B cell (primary cell): ENCODE measurements at regions not wholly inside any gene's neighbourhood (a gene's known extent, or its start where the extent isn't known, plus 50 kb on each side); places are given as distances from the start of the nearest gene placed in this dataset.
"Not testable (repeated sequence)": the region's sequence is repeated elsewhere in the genome, so short reads cannot be mapped to it uniquely, and the experiment has no call there.

Experiments
- ATAC-seq: fragments of 200-7000 bp; cut with Tn5 transposase; one replicate; pipeline ENCODE4 v1.10.0; 2021; ENCODE audit warnings: low read depth, mild to moderate bottlenecking, moderate number of reproducible peaks, moderate library complexity
- CTCF ChIA-PET: fragments of 350-600 bp; sonication (Branson Sonifier 250); formaldehyde crosslinking; loops from one replicate; lab custom pipeline; 2021; ENCODE audit warnings: antibody characterized with exemption, inconsistent platforms; lab: Charles Lee
- POLR2A ChIA-PET: fragments of 350-600 bp; sonication (Branson Sonifier 250); formaldehyde crosslinking; loops from one replicate; lab custom pipeline; 2021; ENCODE audit warnings: antibody characterized with exemption; lab: Charles Lee
- DNase-seq: peaks from one replicate; pipeline ENCODE4 v3.0.0; 2013
- H2AFZ ChIP-seq: 2 replicates; pipeline ENCODE4 v1.6.1; 2012; ENCODE audit warnings: mild to moderate bottlenecking, low read depth, low read length; ENCODE audit not compliant: insufficient read depth, poor library complexity, severe bottlenecking
- H3K27ac ChIP-seq, 2 donors: 1 replicate in 1 of 2; 2 replicates in 1 of 2; pipeline ENCODE4 v1.5.1; 2012 to 2013; ENCODE audit warnings: low read length in 2 of 2, mild to moderate bottlenecking in 2 of 2, moderate library complexity in 1 of 2
- H3K27me3 ChIP-seq, 4 experiments: fragments of 200-600 bp in 1 of 4; sonication (generic) in 1 of 4; replicated peaks in 1 of 4; 1 replicate in 2 of 4; 2 replicates in 2 of 4; pipeline versions ENCODE4 v1.6.1 to v1.7.0; 2013 to 2016; ENCODE audit warnings: low read length in 3 of 4, mild to moderate bottlenecking in 2 of 4, mixed read lengths in 1 of 4, moderate library complexity in 1 of 4; ENCODE audit not compliant: insufficient read depth in 4 of 4, control insufficient read depth in 3 of 4; ENCODE audit errors: control extremely low read depth in 1 of 4
- H3K36me3 ChIP-seq, 2 experiments: replicated peaks in 1 of 2; 1 replicate in 1 of 2; 2 replicates in 1 of 2; pipeline versions ENCODE4 v1.6.1 to v1.7.1; 2013; ENCODE audit warnings: low read length in 1 of 2; ENCODE audit not compliant: insufficient read depth in 2 of 2, control insufficient read depth in 1 of 2; ENCODE audit errors: control extremely low read depth in 1 of 2, extremely low read depth in 1 of 2
- H3K4me1 ChIP-seq, 2 donors: fragments of 200-600 bp in 1 of 2; sonication (generic) in 1 of 2; 1 replicate in 1 of 2; 2 replicates in 1 of 2; pipeline versions ENCODE4 v1.5.1 to v1.6.1; 2013 to 2017; ENCODE audit warnings: low read length in 2 of 2; ENCODE audit not compliant: control insufficient read depth in 2 of 2, insufficient read depth in 2 of 2
- H3K4me2 ChIP-seq: replicated peaks from 2 replicates; pipeline ENCODE3; 2012; ENCODE audit warnings: mild to moderate bottlenecking, low read depth, low read length; ENCODE audit not compliant: poor library complexity, severe bottlenecking
- H3K4me3 ChIP-seq, 5 experiments: fragments of 200-600 bp in 1 of 5; sonication (generic) in 1 of 5; 1 replicate in 3 of 5; 2 replicates in 2 of 5; pipeline versions ENCODE4 v1.5.1 to v1.7.0; 2011 to 2016; ENCODE audit warnings: low read length in 4 of 5, mild to moderate bottlenecking in 4 of 5, low read depth in 2 of 5, control low read depth in 1 of 5, moderate library complexity in 1 of 5; ENCODE audit not compliant: insufficient read depth in 1 of 5; ENCODE audit errors: control extremely low read depth in 1 of 5, extremely low read depth in 1 of 5
- H3K79me2 ChIP-seq: fragments of 200-600 bp; sonication (generic); one replicate; pipeline ENCODE4 v1.6.0; 2016; ENCODE audit warnings: low read length; ENCODE audit not compliant: control insufficient read depth, insufficient read depth
- H3K9ac ChIP-seq: fragments of 200-600 bp; sonication (generic); 2 replicates; pipeline ENCODE4 v1.6.1; 2017; ENCODE audit warnings: mild to moderate bottlenecking, low read length, moderate library complexity
- H3K9me3 ChIP-seq, 3 donors: one replicate each; pipeline versions ENCODE4 v1.6.1 to v1.7.1; 2013; ENCODE audit warnings: low read length in 2 of 3; ENCODE audit not compliant: control insufficient read depth in 2 of 3, insufficient read depth in 1 of 3; ENCODE audit errors: control extremely low read depth in 1 of 3
- H4K20me1 ChIP-seq: 2 replicates; pipeline ENCODE4 v1.6.0; 2012; ENCODE audit warnings: mild to moderate bottlenecking, low read length; ENCODE audit not compliant: insufficient read depth, control insufficient read depth, poor library complexity, severe bottlenecking
- H3K27ac Mint-ChIP-seq: one replicate; pipeline ENCODE4 v1.8.0; 2021; ENCODE audit warnings: mixed read lengths
- H3K27me3 Mint-ChIP-seq: one replicate; pipeline ENCODE4 v1.8.0; 2021; ENCODE audit warnings: mixed read lengths
- H3K4me1 Mint-ChIP-seq: one replicate; pipeline ENCODE4 v1.8.0; 2021; ENCODE audit warnings: mixed read lengths
- H3K4me3 Mint-ChIP-seq: one replicate; pipeline ENCODE4 v1.8.0; 2021; ENCODE audit warnings: mixed read lengths
- H3K9me3 Mint-ChIP-seq: one replicate; pipeline ENCODE4 v1.8.0; 2022; ENCODE audit warnings: mixed read lengths; ENCODE audit not compliant: insufficient read depth
- EZH2 ChIP-seq: IDR thresholded peaks from 2 replicates; pipeline ENCODE4 v1.6.1; 2012; ENCODE audit warnings: borderline replicate concordance, low read depth, mild to moderate bottlenecking, moderate library complexity, low read length; ENCODE audit not compliant: insufficient read depth, poor library complexity, severe bottlenecking
- WGBS: methylation state at CpG from one replicate; pipeline ENCODE4 v1.1.5; 2013; ENCODE audit warnings: missing lambda C conversion rate; ENCODE audit not compliant: insufficient coverage; 5-methylcytosine and 5-hydroxymethylcytosine counted together
- intact Hi-C: fragments of 100-400 bp; cut with micrococcal nuclease; formaldehyde crosslinking; loops from one replicate; pipeline ENCODE4 v1.10.0; 2022

DNA sequence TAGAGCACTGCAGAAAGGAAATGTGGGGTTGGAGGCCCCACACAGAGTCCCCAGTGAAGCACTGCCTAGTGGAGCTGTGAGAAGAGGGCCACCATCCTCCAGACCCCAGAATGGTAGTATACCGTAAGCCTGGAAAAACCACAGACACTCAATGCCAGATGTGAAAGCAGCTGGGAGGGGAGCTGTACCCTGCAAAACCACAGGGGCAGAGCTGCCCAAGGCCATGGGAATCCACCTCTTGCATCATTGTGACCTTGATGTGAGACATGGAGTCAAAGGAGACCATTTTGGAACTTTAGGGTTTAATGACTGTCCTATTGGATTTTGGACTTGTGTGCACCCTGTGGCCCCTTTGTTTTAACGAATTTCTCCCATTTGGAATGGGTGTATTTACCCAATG lies 75.3 kb upstream of the SERPINE2 start:
- H3K4me1 ChIP-seq: no peaks in the 10 kb centered on the region
- H3K9ac ChIP-seq: no peak overlapping the region
- intact Hi-C loops: no loop called here
- Mint-ChIP-seq H3K9me3 (peaks cover 11% of the 10 kb centered on the region), H3K4me1 (no peaks in the 10 kb centered on the region), H3K4me3 (no peak overlapping the region), H3K27ac (no peak overlapping the region), H3K27me3 (peaks cover 36% of the 10 kb centered on the region)
- CTCF ChIA-PET: no interaction called here
- DNase-seq (no peak), ATAC-seq (no peak)
- H3K9me3 ChIP-seq: peaks cover 0 to 6% (median 1%) of the 10 kb centered on the region in 3 donors
- H3K79me2 ChIP-seq: no peaks in the 10 kb centered on the region
- TF ChIP-seq EZH2: no peak
- WGBS: no CpG with 5 or more reads among the region's 2 CpGs
- H4K20me1 ChIP-seq: no peaks in the 10 kb centered on the region
- H3K36me3 ChIP-seq: no peaks in the 10 kb centered on the region
- H3K4me3 ChIP-seq: no peak overlapping the region
- POLR2A ChIA-PET: no interaction called here
- H3K4me2 ChIP-seq: no peak overlapping the region
- no peak overlapping the region for H2AFZ ChIP-seq
- no peaks in the 10 kb centered on the region for H3K27me3 ChIP-seq
- H3K27ac ChIP-seq: no peak overlapping the region

DNA sequence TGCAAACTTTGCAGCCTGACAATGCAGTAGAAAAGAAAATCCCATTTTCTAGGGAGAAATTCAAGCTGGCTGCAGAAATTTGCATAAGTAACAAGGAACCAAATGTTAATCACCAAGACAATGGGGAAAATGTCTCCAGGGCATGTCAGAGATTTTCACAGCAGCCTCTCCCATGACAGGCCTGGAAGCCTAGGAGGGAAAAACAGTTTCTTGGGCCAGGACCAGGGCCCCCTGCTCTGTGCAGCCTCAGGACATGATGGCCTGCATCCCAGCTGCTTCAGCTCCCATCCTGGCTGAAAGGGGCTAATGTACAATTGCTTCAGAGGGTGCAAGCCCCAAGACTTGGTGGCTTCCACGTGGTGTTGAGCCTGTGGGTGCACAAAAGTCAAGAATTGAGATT lies 74.8 kb upstream of the SERPINE2 start:
- H3K27ac ChIP-seq, H3K9me3 Mint-ChIP-seq, intact Hi-C loops, H3K4me1 Mint-ChIP-seq, H3K9me3 ChIP-seq, POLR2A ChIA-PET, CTCF ChIA-PET, H3K9ac ChIP-seq, ATAC-seq, H3K4me2 ChIP-seq, DNase-seq, H3K4me1 ChIP-seq, H3K4me3 ChIP-seq, H2AFZ ChIP-seq, H3K36me3 ChIP-seq, H3K79me2 ChIP-seq, H3K4me3 Mint-ChIP-seq, H3K27ac Mint-ChIP-seq, H4K20me1 ChIP-seq, H3K27me3 ChIP-seq: not testable (repeated sequence)
- WGBS: 31% methylated on average over 1 of the region's 1 CpG
- peaks cover 36% of the 10 kb centered on the region for H3K27me3 Mint-ChIP-seq
